ENCODE measurements at regions not wholly inside any gene's neighbourhood (a gene's known extent, or its start where the extent isn't known, plus 50 kb on each side); places are given as distances from the start of the nearest gene placed in this dataset.
"Not testable (repeated sequence)": the region's sequence is repeated elsewhere in the genome, so short reads cannot be mapped to it uniquely, and the experiment has no call there.

DNA sequence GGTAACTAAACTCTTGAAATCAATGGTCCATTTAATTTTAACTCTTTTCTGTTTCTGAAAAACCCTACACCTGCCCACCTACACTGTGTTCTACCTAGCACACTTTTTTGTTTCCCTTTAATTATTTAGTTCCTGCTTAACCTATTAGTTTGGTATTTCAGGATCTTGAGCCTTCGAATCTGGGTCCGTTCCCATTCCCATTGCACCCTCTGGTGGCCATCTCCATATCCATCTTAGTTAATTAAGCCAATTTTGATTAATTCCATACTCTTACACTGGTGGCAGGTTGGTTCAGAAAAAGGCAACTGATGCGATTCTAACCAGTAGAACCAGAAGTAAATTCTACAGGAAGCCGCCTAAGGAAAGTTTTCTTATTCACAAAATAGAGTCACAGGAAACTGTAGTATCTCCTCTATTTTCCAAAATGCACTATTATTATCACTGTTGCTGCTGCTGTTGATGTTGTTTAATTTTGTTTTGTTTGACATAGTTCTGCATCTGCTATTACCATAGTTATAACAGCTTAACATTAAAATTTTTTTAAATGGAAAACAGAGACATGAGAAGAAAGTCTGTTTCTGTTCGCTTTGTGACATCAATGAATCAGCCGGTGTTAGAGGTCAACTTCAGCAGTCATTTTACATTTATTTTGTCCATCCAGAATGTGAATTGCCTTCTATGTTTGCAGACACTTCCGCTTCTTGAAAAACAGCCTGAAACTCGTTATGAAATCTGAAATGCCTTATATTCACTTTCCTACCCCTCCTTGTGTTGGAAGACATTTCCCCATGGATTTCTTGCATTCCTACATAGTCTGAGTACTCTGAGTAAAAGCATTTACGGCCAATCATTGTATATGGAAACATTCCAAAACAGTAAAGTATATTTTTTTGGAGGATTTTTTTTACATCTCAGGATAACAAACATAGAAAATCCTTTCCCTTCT is 115.5 kb upstream of the NCAM2 start:
- DNase-seq, result no peak

- no peak for DNase-seq
These were observed 114.8 kb upstream of the NCAM2 start for GRCh38 chr21:20883408-20883800.

- no peak for DNase-seq
These were observed 95.7 kb upstream of the NCAM2 start for GRCh38 chr21:20902511-20902910.

DNA sequence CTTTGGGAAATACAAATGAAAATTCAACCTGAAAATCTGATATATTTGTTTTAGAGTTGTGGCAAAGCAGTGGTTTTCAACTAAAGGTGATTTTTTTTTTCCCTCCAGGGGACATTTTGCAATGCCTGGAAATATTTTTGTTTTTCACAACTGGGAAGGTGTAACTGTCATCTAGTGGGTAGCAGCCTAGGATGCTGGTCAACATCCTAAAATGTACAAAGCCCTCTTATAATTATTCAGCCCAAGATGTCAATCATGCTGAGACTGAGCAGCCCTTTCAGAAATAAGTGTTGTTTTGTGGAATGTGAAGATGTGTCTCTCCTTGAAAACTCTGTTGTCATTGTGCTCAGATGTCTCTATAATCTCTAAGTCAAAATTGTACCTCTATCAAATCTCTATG is 95.2 kb upstream of the NCAM2 start:
- DNase-seq, result no peak

GRCh38 chr21:20927555-20927954 is 70.7 kb upstream of the NCAM2 start:
- not testable (repeated sequence) for DNase-seq

DNA sequence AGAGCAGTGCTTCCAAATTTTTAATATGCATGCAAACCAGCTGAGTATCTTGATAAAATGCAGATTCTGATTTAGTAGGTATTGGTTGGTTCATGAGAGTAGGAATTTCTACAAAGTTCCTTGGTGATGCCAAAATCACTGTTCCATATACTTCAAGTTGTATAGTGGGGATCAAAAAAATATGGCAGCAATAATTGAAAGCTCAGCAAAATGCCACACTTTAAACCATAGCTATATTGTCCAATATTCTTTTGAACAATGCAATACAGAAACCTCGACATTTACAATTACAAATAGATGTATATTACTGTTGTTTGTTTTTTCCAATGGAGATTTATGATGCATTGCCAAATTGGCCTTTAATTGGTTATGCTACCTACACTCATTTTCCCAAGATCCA is 55.7 kb upstream of the NCAM2 start:
- DNase-seq, result no peak

- no peak for DNase-seq
These were observed 54.6 kb upstream of the NCAM2 start for GRCh38 chr21:20943561-20943997.

DNA sequence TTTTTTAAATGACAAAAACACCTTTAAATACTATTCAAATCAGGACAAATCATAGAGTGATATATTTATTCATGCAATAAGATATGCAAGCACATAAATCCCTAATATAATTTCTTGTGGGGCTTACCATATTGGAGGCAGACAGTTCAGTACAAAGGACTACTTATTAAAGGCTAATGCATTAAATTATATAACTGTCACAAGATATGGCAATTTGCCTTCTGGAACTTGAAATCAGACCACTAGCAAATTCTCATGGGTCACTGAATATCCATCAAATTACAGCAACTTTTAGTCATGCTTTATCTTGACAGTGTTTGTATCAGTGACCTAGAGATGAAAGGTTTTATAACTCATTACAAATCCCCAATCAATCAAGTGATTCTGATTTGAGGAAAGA is 54.1 kb upstream of the NCAM2 start:
- no peak for DNase-seq

GRCh38 chr21:20946701-20947100 is 51.5 kb upstream of the NCAM2 start:
- DNase-seq, result no peak

Data from activated CD4-positive, CD25-positive, alpha-beta regulatory T cell treated with anti-CD3 and anti-CD28 coated beads, Interleukin-2, amount 50 U/mL, for 72 hours (primary cell).